PC-3 (cell line): ENCODE measurements at regions not wholly inside any gene's neighbourhood (a gene's known extent, or its start where the extent isn't known, plus 50 kb on each side); places are given as distances from the start of the nearest gene placed in this dataset.

ENCODE experiments used
- ATAC-seq: fragments of 200-7000 bp; cut with Tn5 transposase; 2 replicates; pipeline ENCODE4 v1.9.1; 2020; ENCODE audit warnings: mild to moderate bottlenecking, moderate library complexity
- BruUV-seq: library from RNA; stranded (reverse); fragments of 400-500 nt; replicated peaks from 2 replicates; lab custom pipeline; 2021; lab: Mats Ljungman, UMichigan
- CTCF ChIA-PET: fragments of 300-600 bp; sonication (Branson Sonifier 250); formaldehyde crosslinking; loops from one replicate; lab custom pipeline; 2022; ENCODE audit warnings: antibody characterized with exemption; lab: Charles Lee
- POLR2A ChIA-PET: fragments of 300-600 bp; sonication (Branson Sonifier 250); formaldehyde crosslinking; loops from one replicate; lab custom pipeline; 2022; ENCODE audit warnings: antibody characterized with exemption; ENCODE audit not compliant: unreplicated experiment; lab: Charles Lee
- DNase-seq: peaks from one replicate; pipeline ENCODE4 v3.0.0-alpha.2; 2015
- H2AFZ ChIP-seq: fragments of 300-600 bp; sonication (generic); 2 replicates; pipeline ENCODE4 v1.6.0; 2016; ENCODE audit warnings: antibody characterized with exemption, low read length
- H3F3A ChIP-seq: fragments of 300-600 bp; sonication (generic); one replicate; pipeline ENCODE4 v1.6.0; 2017; ENCODE audit warnings: antibody characterized with exemption, low read length, control low read depth, mild to moderate bottlenecking; ENCODE audit not compliant: unreplicated experiment
- H3K27ac ChIP-seq: fragments of 300-600 bp; sonication (generic); 2 replicates; pipeline ENCODE4 v1.5.1; 2016; ENCODE audit warnings: mild to moderate bottlenecking, low read length
- H3K27me3 ChIP-seq: fragments of 300-600 bp; sonication (generic); 2 replicates; pipeline ENCODE4 v1.6.1; 2016; ENCODE audit warnings: low read length, mixed read lengths
- H3K36me3 ChIP-seq: fragments of 300-600 bp; sonication (generic); 2 replicates; pipeline ENCODE4 v1.6.1; 2016; ENCODE audit warnings: low read depth, mixed run types, low read length, mixed read lengths
- H3K4me1 ChIP-seq: fragments of 300-600 bp; sonication (generic); 2 replicates; pipeline ENCODE4 v1.5.1; 2016; ENCODE audit warnings: low read length; ENCODE audit not compliant: insufficient read depth
- H3K4me2 ChIP-seq: fragments of 300-600 bp; sonication (generic); 2 replicates; pipeline ENCODE4 v1.6.0; 2016; ENCODE audit warnings: low read length
- H3K4me3 ChIP-seq: fragments of 300-600 bp; sonication (generic); 2 replicates; pipeline ENCODE4 v1.5.1; 2016; ENCODE audit warnings: mild to moderate bottlenecking, low read length, mixed read lengths
- H3K79me2 ChIP-seq: fragments of 300-600 bp; sonication (generic); 2 replicates; pipeline ENCODE4 v1.6.1; 2017; ENCODE audit warnings: low read length, mixed read lengths
- H3K9ac ChIP-seq: fragments of 300-600 bp; sonication (generic); 2 replicates; pipeline ENCODE4 v1.6.0; 2016; ENCODE audit warnings: mild to moderate bottlenecking, low read length
- H3K9me2 ChIP-seq: fragments of 300-600 bp; sonication (generic); replicated peaks from 2 replicates; pipeline ENCODE4 v1.6.1; 2016; ENCODE audit warnings: mixed run types, low read length, mixed read lengths
- H3K9me3 ChIP-seq: fragments of 300-600 bp; sonication (generic); 2 replicates; pipeline ENCODE4 v1.6.1; 2016; ENCODE audit warnings: low read length, mixed read lengths
- H4K20me1 ChIP-seq: fragments of 300-600 bp; sonication (generic); 2 replicates; pipeline ENCODE4 v1.6.1; 2016; ENCODE audit warnings: low read length, mixed read lengths
- CTCF ChIP-seq: fragments of 300-600 bp; sonication (generic); conservative IDR thresholded peaks from 2 replicates; pipeline ENCODE4 v1.5.1; 2017; ENCODE audit warnings: antibody characterized with exemption, low read depth, mild to moderate bottlenecking, low read length
- EZH2 ChIP-seq: fragments of 300-600 bp; sonication (generic); IDR thresholded peaks from one replicate; pipeline ENCODE4 v1.6.1; 2017; ENCODE audit warnings: antibody characterized with exemption, mild to moderate bottlenecking, low read length; ENCODE audit not compliant: unreplicated experiment
- EZH2phosphoT487 ChIP-seq: fragments of 300-600 bp; sonication (generic); IDR thresholded peaks from 2 replicates; pipeline ENCODE4 v1.6.1; 2018; ENCODE audit warnings: mild to moderate bottlenecking, antibody characterized with exemption, low read length, borderline replicate concordance
- intact Hi-C: fragments of 100-400 bp; cut with micrococcal nuclease; formaldehyde crosslinking; loops from 2 replicates; pipeline ENCODE4 v1.9.0; 2023

GRCh38 chr16:25426829-25427228, 169.2 kb upstream of the ZKSCAN2 start:
- Histone ChIP-seq H3K9me2 (no peaks in the 10 kb centered on the region), H3F3A (no peaks in the 10 kb centered on the region), H3K36me3 (no peaks in the 10 kb centered on the region), H3K4me2 (no peak overlapping the region), H3K4me1 (no peaks in the 10 kb centered on the region), H3K9ac (no peak overlapping the region), H2AFZ (no peak overlapping the region), H3K79me2 (no peaks in the 10 kb centered on the region), H3K27me3 (no peaks in the 10 kb centered on the region), H3K9me3 (no peaks in the 10 kb centered on the region), H3K27ac (no peak overlapping the region), H4K20me1 (no peaks in the 10 kb centered on the region), H3K4me3 (no peak overlapping the region)
- intact Hi-C loops: no loop called here
- TF ChIP-seq CTCF: no peak
- no peak for TF ChIP-seq EZH2
- TF ChIP-seq EZH2phosphoT487: no peak
- CTCF ChIA-PET: no interaction called here
- no peak for ATAC-seq
- POLR2A ChIA-PET: no interaction called here
- BruUV-seq: no TSS peak
- no peak for DNase-seq

- H3K9me3 ChIP-seq: no peaks in the 10 kb centered on the region
- no peak overlapping the region for H3K9ac ChIP-seq
- no peaks in the 10 kb centered on the region for H3K4me1 ChIP-seq
- no peak overlapping the region for H3K4me3 ChIP-seq
- intact Hi-C loops: no loop called here
- H3F3A ChIP-seq: no peaks in the 10 kb centered on the region
- no peak overlapping the region for H2AFZ ChIP-seq
- H3K4me2 ChIP-seq: no peak overlapping the region
- no peak overlapping the region for H3K27ac ChIP-seq
- DNase-seq (no peak), ATAC-seq (no peak)
- no peaks in the 10 kb centered on the region for H3K27me3 ChIP-seq
- H3K9me2 ChIP-seq: no peaks in the 10 kb centered on the region
- no TSS peak for BruUV-seq
- ChIA-PET POLR2A (no interaction called here), CTCF (no interaction called here)
- no peaks in the 10 kb centered on the region for H3K79me2 ChIP-seq
- H3K36me3 ChIP-seq: no peaks in the 10 kb centered on the region
- no peaks in the 10 kb centered on the region for H4K20me1 ChIP-seq
- TF ChIP-seq EZH2 (no peak), CTCF (no peak), EZH2phosphoT487 (no peak)
Measured at GRCh38 chr16:25419681-25420080, 162.0 kb upstream of the ZKSCAN2 start.

- BruUV-seq: no TSS peak
- no peaks in the 10 kb centered on the region for H4K20me1 ChIP-seq
- no peaks in the 10 kb centered on the region for H3K9me2 ChIP-seq
- no peaks in the 10 kb centered on the region for H3K79me2 ChIP-seq
- intact Hi-C loops: no loop called here
- DNase-seq: no peak
- POLR2A ChIA-PET: no interaction called here
- no peak overlapping the region for H2AFZ ChIP-seq
- H3K4me3 ChIP-seq: no peak overlapping the region
- H3K9ac ChIP-seq: no peak overlapping the region
- no peaks in the 10 kb centered on the region for H3K36me3 ChIP-seq
- no peak overlapping the region for H3K27ac ChIP-seq
- H3K27me3 ChIP-seq: no peaks in the 10 kb centered on the region
- no peaks in the 10 kb centered on the region for H3F3A ChIP-seq
- H3K4me2 ChIP-seq: no peak overlapping the region
- CTCF ChIA-PET: interaction anchor here (0.6 kb wide), 1 partner anchor 187 kb away, joined by 8 read pairs; no protein-coding TSS in a partner anchor
- H3K4me1 ChIP-seq: no peaks in the 10 kb centered on the region
- TF ChIP-seq EZH2phosphoT487 (no peak), CTCF (no peak), EZH2 (no peak)
- no peak for ATAC-seq
- no peaks in the 10 kb centered on the region for H3K9me3 ChIP-seq
Measured at GRCh38 chr16:25419153-25419552, 161.5 kb upstream of the ZKSCAN2 start.
